HL-60 (cell line): ENCODE measurements at regions not wholly inside any gene's neighbourhood (a gene's known extent, or its start where the extent isn't known, plus 50 kb on each side); places are given as distances from the start of the nearest gene placed in this dataset.

Experiments
- CTCF ChIP-seq: IDR thresholded peaks from one replicate; pipeline ENCODE4 v1.5.1; 2011; ENCODE audit warnings: low read length, control low read depth, inconsistent platforms; ENCODE audit not compliant: insufficient read depth
- POLR2AphosphoS5 ChIP-seq: IDR thresholded peaks from 2 replicates; pipeline ENCODE4 v1.6.1; 2012; ENCODE audit warnings: low read depth
- REST ChIP-seq: IDR thresholded peaks from 2 replicates; pipeline ENCODE4 v1.6.1; 2012; ENCODE audit warnings: low read depth; ENCODE audit not compliant: insufficient replicate concordance

- TF ChIP-seq CTCF (no peak), POLR2AphosphoS5 (no peak), REST (no peak)
These were observed 129.2 kb downstream of the FHDC1 start for GRCh38 chr4:153065276-153065675.
